GM13976 (cell line): ENCODE measurements at regions not wholly inside any gene's neighbourhood (a gene's known extent, or its start where the extent isn't known, plus 50 kb on each side); places are given as distances from the start of the nearest gene placed in this dataset.
"Not testable (repeated sequence)": the region's sequence is repeated elsewhere in the genome, so short reads cannot be mapped to it uniquely, and the experiment has no call there.

Experiments
- DNase-seq: peaks from one replicate; pipeline ENCODE4 v3.0.0; 2012; ENCODE audit warnings: low spot score
- CTCF ChIP-seq: IDR thresholded peaks from 2 replicates; pipeline ENCODE4 v1.5.1; 2012; ENCODE audit warnings: borderline replicate concordance, mild to moderate bottlenecking; ENCODE audit not compliant: insufficient read depth; ENCODE audit errors: extremely low read depth, missing control alignments, control extremely low read depth
- in situ Hi-C: fragments of 300-500 bp; cut with MboI; formaldehyde crosslinking; loops from one replicate; pipeline ENCODE4 v1.12.0; 2022; ENCODE audit warnings: low sequenced_read_pairs, mixed read lengths, inconsistent platforms; ENCODE audit not compliant: unreplicated experiment

DNA sequence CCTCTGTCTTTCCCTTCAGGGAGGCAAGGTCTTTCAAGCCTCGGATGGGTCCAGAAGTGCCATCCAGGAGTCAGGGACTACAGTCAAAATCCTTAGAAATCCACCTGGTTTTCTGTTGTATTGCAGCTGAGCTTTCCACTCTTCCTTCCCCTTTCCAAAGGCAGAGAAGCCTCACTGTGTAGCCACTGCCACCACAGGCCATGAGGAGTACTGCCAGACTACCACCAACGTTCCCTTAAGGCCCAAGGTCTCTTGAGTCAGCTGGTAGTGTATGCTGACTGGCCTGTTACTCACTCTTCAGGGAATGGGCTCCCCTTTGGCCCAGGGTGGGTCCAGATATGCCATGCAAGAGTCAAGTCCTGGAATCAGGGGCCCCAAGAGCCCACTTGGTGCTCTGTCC, 1454.1 kb downstream of the PCDH19 start:
- DNase-seq, result no peak
- in situ Hi-C loops, result no loop called here
- TF ChIP-seq CTCF, result no peak

DNA sequence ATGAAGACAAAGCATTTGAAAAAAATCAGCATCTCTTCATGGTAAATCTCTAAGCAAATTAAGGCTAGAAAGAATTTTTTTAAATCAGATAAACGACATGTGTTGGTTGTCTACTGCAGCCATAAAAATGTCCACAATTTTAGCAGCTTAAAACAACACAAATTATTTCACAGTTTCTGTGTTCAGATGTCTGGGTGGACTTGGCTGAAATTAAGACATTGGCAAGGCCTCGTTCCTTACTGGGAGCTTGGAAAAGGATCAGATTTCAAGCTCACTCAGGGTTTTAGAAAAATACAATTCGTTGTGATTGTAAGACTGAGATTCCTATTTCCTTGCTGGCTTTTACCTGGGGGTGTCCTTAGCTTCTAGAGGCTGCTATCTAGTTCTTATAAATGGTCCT, 1470.6 kb downstream of the PCDH19 start:
- in situ Hi-C loops, result no loop called here
- no peak for TF ChIP-seq CTCF
- DNase-seq, result no peak

- in situ Hi-C loops, result no loop called here
- no peak for DNase-seq
- TF ChIP-seq CTCF, result no peak
Observed at GRCh38 chrX:98931216-98931615, 1478.9 kb downstream of the PCDH19 start.

- no peak for DNase-seq
- no peak for TF ChIP-seq CTCF
- in situ Hi-C loops, result no loop called here
Observed at GRCh38 chrX:98924511-98924910, 1485.6 kb downstream of the PCDH19 start.

GRCh38 chrX:98897191-98897590, 1512.9 kb downstream of the PCDH19 start:
- no peak for DNase-seq
- in situ Hi-C loops, result no loop called here
- no peak for TF ChIP-seq CTCF

DNA sequence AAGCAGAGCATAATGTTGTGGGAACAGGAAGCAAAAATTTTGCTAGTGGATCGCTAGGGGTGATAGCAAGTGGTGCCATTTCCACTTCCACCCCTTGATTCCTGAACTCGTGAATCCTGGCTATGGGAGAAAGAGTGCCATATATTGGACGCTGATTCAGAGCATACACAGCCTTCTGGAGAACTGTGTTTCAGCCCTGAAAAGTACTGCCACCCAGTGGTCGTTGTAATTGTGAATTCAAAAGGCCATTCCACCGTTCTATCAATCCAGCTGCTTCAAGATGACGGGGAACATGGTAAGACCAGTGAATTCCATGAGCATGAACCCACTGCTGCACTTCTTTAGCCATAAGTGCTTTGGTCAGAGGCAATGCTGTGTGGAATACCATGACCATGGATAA, 1559.4 kb downstream of the PCDH19 start:
- in situ Hi-C loops, DNase-seq: not testable (repeated sequence)
- TF ChIP-seq CTCF, result peak; percentile 10
